Right renal pelvis (tissue), 4 donors: ENCODE measurements at regions not wholly inside any gene's neighbourhood (a gene's known extent, or its start where the extent isn't known, plus 50 kb on each side); places are given as distances from the start of the nearest gene placed in this dataset.

ENCODE experiments used
- DNase-seq, 4 donors: peaks; one replicate each; pipeline ENCODE4 v3.0.0-alpha.2; 2013; ENCODE audit warnings: low read depth in 4 of 4, low spot score in 3 of 4, missing footprints in 1 of 4

DNA sequence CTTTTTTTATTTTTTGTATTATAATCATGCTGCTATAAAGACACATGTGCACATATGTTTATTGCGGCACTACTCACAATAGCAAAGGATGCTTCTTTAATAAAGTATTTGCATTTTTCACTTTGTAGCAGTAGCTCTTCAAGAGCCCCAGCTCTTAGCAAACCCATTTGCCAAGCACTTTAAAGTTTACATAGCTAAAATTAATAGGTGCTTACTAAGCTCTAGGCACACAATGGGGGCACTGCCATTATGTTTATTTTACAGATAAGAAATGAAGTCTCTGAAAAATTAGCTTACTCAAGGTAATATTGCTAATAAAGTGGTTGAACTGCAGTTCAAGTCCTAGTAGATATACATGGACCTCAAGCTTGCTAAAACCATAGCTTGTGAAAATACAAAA lies 230.3 kb upstream of the ARHGAP24 start:
- no peak for DNase-seq

DNA sequence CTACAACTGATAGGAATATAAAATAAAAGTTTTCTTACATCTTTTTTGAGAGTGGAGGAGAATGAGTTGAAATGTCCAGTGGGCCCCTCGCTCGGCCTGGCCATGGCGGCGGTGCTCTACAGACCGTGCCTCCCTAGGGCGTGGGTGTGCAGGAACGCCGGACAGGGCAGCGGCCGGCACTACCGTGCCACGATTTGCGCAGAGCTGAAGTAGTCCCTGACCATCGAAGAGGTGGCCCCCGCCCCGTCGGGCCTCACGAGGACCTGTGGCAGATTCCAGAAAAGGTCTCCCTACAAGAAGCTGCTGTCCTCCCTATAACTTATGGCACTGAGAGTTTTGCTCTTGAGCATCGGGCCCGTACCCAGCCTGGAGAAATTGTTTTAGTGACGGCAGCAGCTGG lies 228.9 kb upstream of the ARHGAP24 start:
- DNase-seq: no peak

DNA sequence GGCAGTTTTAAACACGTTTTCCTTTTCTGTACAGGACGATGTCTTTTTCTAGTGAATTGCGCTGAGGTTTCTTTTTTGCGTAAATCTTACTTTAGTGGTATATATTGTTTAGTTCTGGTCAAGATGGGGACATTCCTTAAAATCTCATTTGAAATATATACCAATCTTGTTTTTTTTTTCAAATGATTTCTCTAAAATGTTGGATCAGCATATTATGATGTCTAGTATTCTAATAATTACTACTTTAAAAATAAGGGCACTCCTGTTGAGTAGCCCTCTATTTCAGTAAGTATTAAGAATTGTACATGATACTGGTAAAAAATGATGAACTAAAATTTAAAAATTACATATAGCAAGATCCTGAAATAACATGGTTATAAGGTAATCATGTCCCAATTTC lies 224.1 kb upstream of the ARHGAP24 start:
- no peak for DNase-seq

DNA sequence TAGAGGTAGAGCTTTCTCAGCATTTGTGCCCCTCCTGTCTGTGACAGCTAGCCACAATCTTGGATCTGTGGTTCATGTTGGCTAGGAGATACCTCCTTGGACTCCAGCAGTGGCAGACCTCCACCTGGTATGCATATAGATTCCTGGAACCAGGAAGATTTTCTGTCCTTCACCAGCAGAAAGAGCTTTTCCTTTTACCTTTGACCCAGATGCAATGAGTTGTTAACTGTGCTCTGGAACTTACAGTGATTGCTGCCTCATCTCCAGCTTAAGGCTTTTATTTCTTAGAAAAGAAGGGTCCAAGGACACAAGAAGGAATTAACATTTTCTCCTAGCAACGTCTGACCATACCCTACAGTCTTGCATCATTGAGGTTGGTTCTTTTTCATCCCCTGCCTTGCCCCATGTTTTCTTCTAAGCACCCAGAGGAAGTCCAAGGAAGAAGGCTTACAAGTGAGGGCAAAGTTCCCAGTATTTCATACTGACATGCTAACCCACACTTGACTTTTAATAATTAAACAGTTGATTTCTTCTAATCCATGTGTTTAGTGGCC lies 217.1 kb upstream of the ARHGAP24 start:
- DNase-seq: no peak

DNA sequence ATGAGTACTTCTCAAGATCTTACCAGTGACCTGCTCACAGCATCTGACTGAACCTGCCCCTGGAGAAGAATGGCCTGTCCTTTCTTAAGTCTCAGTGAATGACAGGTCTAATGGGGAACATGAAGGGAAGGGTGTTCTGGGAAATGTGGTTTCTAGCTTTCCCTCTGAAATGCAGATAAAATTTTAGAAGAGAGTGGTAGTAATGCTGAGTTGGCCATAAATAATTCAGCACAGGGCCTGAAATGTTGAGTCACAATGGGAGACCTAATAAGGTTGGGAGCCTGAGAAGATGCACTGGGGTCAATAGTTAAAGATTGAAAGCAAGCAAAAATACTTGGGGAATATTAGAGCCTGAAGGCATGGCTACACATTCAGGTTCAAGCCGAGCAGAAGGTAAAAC lies 214.9 kb upstream of the ARHGAP24 start:
- no peak for DNase-seq

DNA sequence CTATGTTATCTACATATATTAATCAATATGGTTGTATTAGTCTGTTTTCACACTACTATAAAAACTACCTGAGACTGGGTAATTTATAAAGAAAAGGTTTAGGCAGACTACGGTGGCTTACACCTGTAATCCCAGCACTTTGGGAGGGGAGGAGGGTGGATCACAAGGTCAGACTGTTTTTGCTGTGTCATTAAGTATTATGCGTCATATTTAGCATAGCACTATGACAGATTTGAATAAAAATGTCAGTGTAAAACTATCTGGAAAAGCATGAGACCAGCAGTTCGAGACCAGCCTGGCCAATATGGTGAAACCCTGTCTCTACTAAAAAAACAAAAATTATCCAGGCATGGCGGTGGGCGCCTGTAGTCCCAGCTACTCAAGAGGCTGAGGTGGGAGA lies 209.7 kb upstream of the ARHGAP24 start:
- no peak for DNase-seq

DNA sequence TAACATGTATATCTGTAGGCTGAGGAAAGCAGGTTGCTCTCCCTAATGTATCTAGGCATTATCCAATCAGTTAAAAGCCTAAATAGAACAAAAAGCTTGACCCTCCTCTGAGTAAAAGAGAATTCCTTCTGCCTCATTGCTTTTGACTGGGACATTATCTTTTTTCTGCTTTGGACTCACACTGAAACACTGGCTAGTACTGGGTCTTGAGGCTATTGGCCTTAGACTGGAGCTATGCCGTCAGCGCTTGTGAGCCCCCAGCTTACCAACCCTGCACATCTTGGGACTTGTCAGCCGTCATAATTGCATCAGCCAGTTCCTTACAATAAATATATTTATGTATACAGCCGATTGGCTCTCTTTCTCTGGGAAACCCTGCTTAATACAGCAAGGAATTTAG lies 206.8 kb upstream of the ARHGAP24 start:
- DNase-seq: no peak

DNA sequence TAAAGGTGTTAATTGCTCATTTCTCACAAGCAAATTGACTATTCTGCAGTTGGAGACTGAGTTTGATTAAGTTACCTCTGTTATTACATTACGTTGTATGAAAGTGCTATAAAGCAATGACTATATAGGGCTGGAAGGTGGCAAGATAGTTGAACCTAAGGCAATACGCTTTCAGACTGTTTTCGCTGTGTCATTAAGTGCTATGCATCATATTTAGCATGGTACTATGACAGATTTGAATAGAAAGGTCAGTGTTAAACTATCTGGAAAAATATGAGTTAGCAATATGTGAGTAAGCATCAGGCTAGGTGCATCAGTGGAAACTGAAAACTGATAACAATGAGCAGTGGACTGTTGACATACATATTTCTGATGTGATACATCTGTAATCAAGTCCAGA lies 206.0 kb upstream of the ARHGAP24 start:
- no peak for DNase-seq

DNA sequence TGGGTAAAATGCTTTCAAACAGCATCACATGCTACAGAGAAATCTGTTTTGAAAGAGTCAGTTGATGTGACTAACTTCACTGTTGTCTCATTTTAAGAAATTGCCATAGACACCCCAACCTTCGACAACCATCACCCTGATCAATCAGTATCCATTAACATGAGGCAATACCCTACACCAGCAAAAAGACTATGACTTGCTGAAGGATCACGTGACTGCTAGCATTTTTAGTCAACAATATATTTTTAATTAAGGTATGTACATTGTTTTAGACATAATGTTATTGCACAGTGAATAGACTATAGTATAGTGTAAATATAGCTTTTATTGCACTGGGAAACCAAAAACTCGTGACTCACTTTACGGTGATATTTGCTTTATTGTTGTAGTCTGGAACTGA lies 200.0 kb upstream of the ARHGAP24 start:
- DNase-seq: no peak

DNA sequence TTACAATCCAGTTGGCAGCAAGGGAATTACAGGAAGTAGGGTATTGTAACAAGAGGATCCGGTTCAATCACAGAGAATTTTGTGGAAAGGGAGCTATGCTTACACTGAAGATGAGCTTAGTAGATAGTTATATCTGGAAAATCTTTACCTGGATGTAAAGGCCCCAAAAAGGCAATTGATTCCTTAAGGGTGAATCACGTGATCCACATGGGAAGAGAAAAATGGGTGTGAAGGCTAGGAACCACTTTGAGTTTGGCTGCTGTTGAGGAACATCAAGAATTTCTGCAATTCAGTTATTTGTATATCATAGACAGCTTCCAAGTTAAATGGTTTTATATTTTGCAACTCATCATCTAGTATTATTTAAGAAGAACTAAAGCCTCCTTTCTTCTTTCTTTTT lies 194.0 kb upstream of the ARHGAP24 start:
- DNase-seq: no peak

DNA sequence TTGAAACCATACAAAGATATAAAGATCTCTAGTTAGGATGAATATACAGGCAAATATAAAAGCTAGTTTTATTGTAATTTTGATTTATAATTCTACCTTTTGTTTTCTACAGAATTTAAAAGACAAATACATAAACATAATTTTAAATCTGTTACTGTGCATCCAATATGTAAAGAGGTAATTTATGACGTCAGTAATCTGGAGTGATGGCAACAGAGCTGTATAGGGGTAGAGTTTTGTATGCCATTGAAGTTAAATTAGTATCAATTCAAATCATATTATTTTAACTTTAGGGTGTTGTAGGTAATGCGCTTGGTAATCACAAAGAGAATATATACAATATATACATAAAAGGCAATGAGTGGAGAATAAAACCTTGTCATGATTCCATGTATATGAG lies 183.7 kb upstream of the ARHGAP24 start:
- DNase-seq: no peak

DNA sequence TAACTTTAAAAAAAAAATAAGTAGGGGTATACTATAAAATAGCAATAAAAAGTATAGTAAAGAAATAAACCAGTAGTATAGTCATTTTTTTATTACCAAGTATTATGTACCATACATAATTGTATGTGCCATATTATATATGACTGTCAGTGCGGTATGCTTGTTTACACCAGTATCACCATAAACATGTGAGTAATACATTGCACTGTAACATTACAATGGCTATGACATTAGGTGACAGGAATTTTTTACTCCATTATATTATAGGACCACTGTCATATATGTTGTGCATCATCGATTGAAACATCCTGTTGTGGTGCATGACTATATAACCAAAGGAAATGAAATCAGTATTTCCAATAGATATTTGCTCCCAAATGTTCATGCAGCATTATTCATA lies 176.9 kb upstream of the ARHGAP24 start:
- DNase-seq: no peak

DNA sequence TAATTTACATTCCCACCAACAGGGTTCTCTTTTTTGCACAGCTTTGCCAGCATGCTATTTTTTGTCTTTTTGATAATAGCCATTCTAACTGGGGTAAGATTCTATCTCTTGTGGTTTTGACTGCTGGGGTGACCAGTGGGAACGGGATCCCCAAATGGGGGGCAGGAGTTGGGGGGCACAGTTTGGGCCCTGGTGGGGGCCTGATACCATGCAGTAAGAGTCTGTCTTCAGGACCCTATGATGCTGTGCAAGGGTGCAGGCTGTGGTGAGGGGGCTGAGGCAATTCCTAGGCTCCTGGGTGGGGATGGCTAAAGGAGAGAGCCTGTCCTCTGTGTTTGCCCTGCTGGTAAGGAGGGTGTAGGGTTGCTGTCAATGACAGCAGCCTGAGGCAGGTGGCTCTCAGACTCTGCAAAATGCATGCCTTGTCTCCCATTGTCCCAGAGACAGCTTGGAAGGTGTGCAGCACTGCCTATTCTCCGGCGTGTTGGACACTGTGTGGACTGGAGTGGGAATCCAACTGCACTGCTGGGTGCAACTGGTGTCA lies 172.7 kb upstream of the ARHGAP24 start:
- no peak for DNase-seq

DNA sequence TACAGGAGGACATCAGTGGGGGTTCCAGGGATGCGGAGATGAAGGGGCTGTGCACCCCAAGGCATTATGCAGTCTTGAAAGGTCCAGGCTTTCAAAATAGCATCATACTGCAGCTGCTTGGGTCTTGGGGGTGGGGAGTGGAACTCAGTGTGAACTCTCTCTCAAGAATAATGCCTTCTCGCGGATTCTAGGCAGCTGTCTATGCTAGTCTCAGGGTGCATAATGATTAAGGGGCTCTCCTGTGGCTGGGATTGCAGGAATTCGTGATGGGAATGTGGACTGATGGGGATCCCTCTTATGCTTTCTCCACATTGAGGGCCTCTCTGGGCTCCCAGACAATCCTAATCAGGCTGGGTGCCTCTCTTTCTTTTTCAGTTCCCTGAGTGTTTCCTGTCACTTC lies 172.2 kb upstream of the ARHGAP24 start:
- no peak for DNase-seq

DNA sequence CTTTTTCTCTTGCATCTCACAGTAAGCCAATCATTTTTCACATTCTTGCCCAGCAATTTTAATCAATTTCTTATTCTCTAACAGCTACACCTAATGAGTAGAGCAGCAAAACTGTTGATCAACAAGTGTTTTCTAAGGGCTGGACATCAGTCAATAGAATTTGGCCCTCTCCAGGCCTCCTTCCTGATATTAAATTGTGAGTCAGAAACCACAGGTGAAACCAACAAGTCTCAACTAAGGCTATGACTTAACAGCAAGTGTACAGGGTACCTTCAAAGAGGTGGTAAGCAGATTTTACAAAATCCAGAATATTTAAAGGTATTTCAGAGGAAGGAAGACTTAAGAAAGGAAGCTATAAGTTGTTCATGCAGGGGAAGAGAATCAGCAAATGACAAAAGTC lies 156.5 kb upstream of the ARHGAP24 start:
- DNase-seq: no peak

DNA sequence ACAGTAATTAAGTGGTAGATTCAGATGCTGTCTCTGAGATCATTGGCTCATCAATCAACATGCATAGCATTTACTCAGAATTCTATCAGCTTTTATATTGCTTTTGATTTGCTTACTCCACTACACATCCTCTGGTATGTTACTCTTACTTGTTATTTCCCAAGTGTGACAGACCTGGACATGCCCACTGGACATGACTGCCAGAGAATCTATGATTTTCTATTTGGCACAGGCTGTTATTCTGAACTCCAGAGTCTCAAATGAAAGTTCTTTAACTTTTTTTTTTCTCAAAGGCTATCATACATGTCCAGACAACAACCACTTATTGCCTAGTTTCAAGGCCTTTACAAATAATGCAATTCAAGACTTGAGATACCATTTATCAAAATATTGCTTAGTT lies 116.1 kb upstream of the ARHGAP24 start:
- DNase-seq: no peak

DNA sequence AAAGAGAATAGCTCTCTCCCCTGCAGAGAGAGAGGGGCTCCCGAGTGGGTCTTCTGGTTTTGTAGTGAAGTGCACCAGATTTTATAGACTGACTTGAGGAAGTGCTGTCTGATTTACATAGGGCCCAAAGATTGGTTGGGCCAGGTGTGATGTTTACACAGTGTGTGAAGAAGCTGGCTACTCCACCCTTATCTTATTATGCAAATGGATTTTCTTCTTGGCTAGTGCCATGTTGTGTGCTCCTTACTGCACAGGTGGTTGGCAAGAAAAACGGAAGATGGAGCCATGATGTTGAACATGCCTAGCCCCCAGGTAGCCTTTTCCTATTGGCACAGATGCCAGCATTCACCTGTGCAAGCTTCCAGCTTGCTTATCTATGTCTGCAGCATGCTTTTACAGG lies 112.4 kb upstream of the ARHGAP24 start:
- DNase-seq: no peak

DNA sequence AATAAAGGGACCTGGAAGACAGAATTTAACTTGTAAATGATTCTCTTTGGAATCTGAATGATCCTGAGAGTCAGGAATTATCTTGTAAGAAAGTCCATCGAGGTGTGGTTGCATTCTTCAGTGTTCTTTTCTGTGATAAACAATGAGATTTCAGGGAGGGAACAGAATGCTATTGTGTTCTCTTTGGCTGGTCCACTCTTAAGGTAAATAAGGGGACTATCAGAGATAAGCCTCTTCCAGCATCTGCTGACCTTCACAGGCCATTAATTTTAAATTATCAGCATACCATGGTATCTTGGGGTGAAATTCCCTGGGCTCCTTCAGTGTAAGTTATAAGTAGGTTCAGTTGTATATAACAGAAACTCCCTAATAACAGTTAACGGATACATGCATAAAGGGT lies 107.1 kb upstream of the ARHGAP24 start:
- DNase-seq: no peak

DNA sequence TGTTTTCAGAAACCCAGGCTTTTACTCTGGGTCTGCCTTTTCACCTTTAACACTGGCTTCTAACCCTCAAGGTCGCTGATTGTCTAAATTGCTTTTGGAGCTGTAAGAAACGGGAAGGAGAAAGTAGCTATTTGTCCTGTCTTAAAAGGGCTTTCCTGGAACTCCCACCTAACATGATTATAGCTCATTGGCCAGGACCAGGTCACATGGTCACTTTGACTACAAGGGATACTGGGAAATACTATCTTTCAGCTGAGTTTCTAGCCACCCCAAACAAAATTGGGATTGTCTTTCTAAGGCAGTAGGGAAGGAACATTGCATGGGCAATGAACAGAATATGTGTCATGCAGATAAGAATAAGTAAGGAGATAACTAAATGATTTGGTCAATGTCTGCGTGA lies 106.7 kb upstream of the ARHGAP24 start:
- no peak for DNase-seq

DNA sequence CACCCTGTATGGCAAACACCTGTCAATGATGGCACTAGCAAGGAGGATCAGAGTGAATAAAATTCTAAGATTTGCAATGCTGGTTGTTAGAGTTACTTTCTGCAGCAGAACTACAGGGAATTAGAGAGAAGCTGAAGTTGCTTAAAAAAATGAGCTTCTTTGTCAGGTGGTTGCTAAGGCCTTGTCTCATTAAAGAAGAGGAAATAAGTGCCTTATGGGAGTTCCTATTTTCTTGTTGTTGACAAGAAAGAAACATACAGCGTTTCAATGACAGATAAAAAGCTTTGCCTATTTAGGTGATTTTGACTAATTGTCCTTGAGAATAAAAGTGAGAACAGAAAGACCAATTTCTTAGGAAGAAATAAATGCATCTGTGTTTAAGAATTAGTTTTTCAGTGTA lies 106.0 kb upstream of the ARHGAP24 start:
- DNase-seq: no peak

DNA sequence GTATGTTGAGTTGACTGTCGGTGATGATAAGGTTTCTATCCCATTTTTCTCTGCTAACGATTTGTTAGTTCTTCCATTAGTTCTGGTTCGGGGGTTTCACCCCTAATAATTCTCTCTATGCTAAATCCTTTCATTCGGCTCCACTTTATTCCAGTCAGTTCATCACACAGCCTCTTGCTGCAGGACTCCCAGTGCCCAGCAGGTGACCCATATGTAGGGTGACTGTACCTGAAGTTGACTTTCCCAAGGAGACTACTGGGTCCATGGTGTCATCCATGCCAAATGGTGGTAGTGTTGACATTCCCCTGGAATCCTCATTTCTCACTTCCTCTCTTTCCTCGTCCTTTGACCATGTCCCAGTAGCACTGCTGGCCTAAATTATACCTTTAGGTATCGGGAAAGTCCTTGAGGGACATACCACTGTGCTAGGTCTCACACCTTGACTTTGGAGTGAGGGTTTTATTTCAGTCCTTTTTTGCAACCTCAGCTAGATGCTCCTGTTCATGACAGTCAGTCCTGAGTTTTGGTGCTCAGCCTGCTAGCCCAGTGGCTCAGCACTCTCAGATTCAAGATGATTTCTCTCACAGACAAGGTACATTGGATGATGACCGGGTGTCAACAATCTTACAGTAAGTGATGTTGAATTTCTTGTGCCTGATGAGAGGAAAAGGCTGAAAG lies 105.1 kb upstream of the ARHGAP24 start:
- no peak for DNase-seq

DNA sequence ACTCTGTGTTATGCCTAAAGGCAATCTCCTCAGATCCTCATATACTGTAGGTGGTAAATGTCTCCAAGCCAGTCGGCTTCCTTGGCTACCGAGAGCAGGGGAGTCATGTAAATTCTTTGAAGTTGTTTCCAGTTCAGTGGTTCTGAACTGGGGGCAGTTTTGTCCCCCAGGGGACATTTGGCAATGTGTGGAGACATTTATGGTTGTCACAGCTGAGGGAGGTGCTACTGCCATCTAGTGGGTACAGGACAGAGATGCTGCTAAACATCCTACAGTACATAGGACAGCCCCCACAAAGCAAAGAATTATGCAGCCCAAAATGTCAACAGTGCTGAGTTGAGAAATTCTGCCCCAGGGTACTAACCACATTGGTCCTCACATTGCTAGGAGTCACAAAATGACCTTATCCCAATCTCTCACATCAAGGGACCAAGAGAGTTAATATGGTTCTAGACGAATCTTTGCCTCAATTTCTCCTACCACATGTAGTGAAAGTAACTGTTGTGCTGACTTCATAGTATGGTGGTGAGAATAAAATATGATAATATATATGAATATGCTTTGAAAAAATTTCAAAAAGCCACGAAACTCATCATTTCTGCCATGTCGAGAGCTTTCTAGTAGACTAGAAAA lies 104.4 kb upstream of the ARHGAP24 start:
- DNase-seq: peak in 3 of 4 donors; percentile 7 to 25 (median 19)
